Fibroblast of villous mesenchyme (primary cell): ENCODE measurements at regions not wholly inside any gene's neighbourhood (a gene's known extent, or its start where the extent isn't known, plus 50 kb on each side); places are given as distances from the start of the nearest gene placed in this dataset.

Experiments
- DNase-seq: peaks from one replicate; pipeline ENCODE4 v3.0.0-alpha.2; 2010; ENCODE audit warnings: low read depth
- H3K4me3 ChIP-seq: 2 replicates; pipeline ENCODE4 v1.5.1; 2011; ENCODE audit warnings: low read depth, mild to moderate bottlenecking, low read length
- TF ChIP-seq, protein P1 (sequence below): IDR thresholded peaks from 2 replicates; pipeline ENCODE4 v1.5.1; 2012; ENCODE audit warnings: low read depth, mild to moderate bottlenecking, low read length; ENCODE audit not compliant: insufficient read depth

DNA sequence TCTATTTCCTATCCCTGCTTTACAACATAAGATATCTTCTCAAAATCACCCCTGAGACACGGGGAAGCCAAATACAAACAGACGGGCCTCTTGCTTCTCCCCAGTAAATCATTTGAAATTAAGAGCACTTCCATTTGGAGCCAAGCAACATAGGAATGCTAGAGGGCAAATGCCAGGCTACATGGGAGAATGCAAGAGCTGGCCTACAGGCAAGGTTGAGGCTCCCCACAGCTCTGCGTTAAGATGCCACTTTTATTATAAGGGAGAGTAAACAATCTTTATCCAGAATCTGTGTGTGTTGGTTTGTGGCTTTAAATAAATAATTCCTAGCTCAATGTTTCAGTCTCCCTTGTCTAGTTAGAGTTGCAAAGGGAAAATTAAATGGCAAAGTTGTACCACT, 305.1 kb upstream of the KCNH8 start:
- TF ChIP-seq, protein P1, sequence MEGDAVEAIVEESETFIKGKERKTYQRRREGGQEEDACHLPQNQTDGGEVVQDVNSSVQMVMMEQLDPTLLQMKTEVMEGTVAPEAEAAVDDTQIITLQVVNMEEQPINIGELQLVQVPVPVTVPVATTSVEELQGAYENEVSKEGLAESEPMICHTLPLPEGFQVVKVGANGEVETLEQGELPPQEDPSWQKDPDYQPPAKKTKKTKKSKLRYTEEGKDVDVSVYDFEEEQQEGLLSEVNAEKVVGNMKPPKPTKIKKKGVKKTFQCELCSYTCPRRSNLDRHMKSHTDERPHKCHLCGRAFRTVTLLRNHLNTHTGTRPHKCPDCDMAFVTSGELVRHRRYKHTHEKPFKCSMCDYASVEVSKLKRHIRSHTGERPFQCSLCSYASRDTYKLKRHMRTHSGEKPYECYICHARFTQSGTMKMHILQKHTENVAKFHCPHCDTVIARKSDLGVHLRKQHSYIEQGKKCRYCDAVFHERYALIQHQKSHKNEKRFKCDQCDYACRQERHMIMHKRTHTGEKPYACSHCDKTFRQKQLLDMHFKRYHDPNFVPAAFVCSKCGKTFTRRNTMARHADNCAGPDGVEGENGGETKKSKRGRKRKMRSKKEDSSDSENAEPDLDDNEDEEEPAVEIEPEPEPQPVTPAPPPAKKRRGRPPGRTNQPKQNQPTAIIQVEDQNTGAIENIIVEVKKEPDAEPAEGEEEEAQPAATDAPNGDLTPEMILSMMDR = no peak
- DNase-seq = no peak

GRCh38 chr3:18841422-18842343, 306.6 kb upstream of the KCNH8 start:
- TF ChIP-seq, protein P1 = no peak
- H3K4me3 ChIP-seq = no peak overlapping the region
- DNase-seq = no peak

More for the DNA sequence above, 305.1 kb upstream of the KCNH8 start:
- no peak overlapping the region for H3K4me3 ChIP-seq

- TF ChIP-seq, protein P1 = no peak
- no peak overlapping the region for H3K4me3 ChIP-seq
- DNase-seq = no peak
Observed at GRCh38 chr3:18840535-18841137, 307.7 kb upstream of the KCNH8 start.

- TF ChIP-seq, protein P1 = no peak
- H3K4me3 ChIP-seq = no peak overlapping the region
- DNase-seq = no peak
Observed at GRCh38 chr3:18838758-18839157, 309.6 kb upstream of the KCNH8 start.

- no peak overlapping the region for H3K4me3 ChIP-seq
- DNase-seq = no peak
- TF ChIP-seq, protein P1 = no peak
Observed at GRCh38 chr3:18837137-18837755, 311.1 kb upstream of the KCNH8 start.

DNA sequence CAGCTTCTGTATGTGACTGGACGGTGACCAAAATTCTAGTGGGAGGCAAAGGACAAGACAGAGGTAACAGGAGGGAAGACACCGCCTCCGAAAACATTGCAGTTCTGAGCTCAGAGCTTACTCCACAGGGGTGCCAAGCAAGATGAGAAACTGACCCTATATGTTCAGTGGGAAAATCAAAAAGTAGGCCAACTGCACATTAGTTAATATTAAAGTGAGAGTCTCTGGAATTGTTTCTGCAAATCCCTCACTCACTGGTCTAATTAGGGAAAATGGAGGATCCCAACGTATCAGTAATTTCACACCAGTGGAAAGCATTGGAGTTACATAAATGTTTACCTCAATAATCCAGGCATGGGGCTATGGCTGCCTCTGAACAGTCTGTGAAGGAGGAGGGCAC, 313.3 kb upstream of the KCNH8 start:
- TF ChIP-seq, protein P1 = no peak
- no peak overlapping the region for H3K4me3 ChIP-seq
- DNase-seq = no peak
